GM23338 (cell line): ENCODE measurements at regions not wholly inside any gene's neighbourhood (a gene's known extent, or its start where the extent isn't known, plus 50 kb on each side); places are given as distances from the start of the nearest gene placed in this dataset.

Experiments used
- ATAC-seq: fragments of 200-7000 bp; cut with Tn5 transposase; 3 replicates; pipeline ENCODE4 v1.9.1; 2020
- DNase-seq: peaks from one replicate; pipeline ENCODE4 v3.0.0-alpha.2; 2015; ENCODE audit warnings: low spot score
- H2AFZ ChIP-seq: fragments of 200-600 bp; sonication (generic); 2 replicates; pipeline ENCODE4 v1.8.0; 2016; ENCODE audit warnings: antibody characterized with exemption, mild to moderate bottlenecking, moderate library complexity
- H3F3A ChIP-seq: fragments of 200-600 bp; sonication (generic); replicated peaks from 2 replicates; pipeline ENCODE4 v1.8.0; 2017; ENCODE audit warnings: antibody characterized with exemption, mixed run types, low read depth
- H3K27ac ChIP-seq: fragments of 200-600 bp; sonication (generic); 2 replicates; pipeline ENCODE4 v1.6.1; 2016; ENCODE audit warnings: low read depth
- H3K27me3 ChIP-seq: fragments of 200-600 bp; sonication (generic); 2 replicates; pipeline ENCODE4 v1.8.0; 2016; ENCODE audit warnings: mild to moderate bottlenecking, mixed run types, moderate library complexity; ENCODE audit not compliant: insufficient read depth
- H3K36me3 ChIP-seq: fragments of 200-600 bp; sonication (generic); 2 replicates; pipeline ENCODE4 v1.8.0; 2016; ENCODE audit warnings: mild to moderate bottlenecking; ENCODE audit not compliant: insufficient read depth
- H3K4me1 ChIP-seq: fragments of 200-600 bp; sonication (generic); 2 replicates; pipeline ENCODE4 v1.8.0; 2016; ENCODE audit warnings: mild to moderate bottlenecking, moderate library complexity; ENCODE audit not compliant: insufficient read depth
- H3K4me2 ChIP-seq: fragments of 200-600 bp; sonication (generic); 2 replicates; pipeline ENCODE4 v1.7.1; 2017; ENCODE audit warnings: mixed run types
- H3K4me3 ChIP-seq: fragments of 200-600 bp; sonication (generic); 2 replicates; pipeline ENCODE4 v1.6.1; 2016; ENCODE audit warnings: mixed run types
- H3K79me2 ChIP-seq: fragments of 200-600 bp; sonication (generic); replicated peaks from 2 replicates; pipeline ENCODE4 v1.8.0; 2017; ENCODE audit warnings: mild to moderate bottlenecking; ENCODE audit not compliant: insufficient read depth
- H3K9me2 ChIP-seq: fragments of 200-600 bp; sonication (generic); 2 replicates; pipeline ENCODE4 v1.8.0; 2017; ENCODE audit not compliant: insufficient read depth
- H4K20me1 ChIP-seq: fragments of 200-600 bp; sonication (generic); replicated peaks from 2 replicates; pipeline ENCODE4 v1.8.0; 2017; ENCODE audit warnings: mild to moderate bottlenecking; ENCODE audit not compliant: insufficient read depth
- H3K27ac Mint-ChIP-seq: 2 replicates; pipeline ENCODE4 v1.8.0; 2020; ENCODE audit warnings: inconsistent platforms, mild to moderate bottlenecking, moderate library complexity, mixed read lengths
- H3K27me3 Mint-ChIP-seq: 3 replicates; pipeline ENCODE4 v1.8.0; 2022; ENCODE audit warnings: low read depth, mild to moderate bottlenecking, moderate library complexity, mixed read lengths, inconsistent platforms; ENCODE audit not compliant: insufficient read depth, poor library complexity
- H3K36me3 Mint-ChIP-seq: 3 replicates; pipeline ENCODE4 v1.8.0; 2021; ENCODE audit warnings: low read depth, mild to moderate bottlenecking, inconsistent platforms, moderate library complexity, mixed read lengths
- H3K4me1 Mint-ChIP-seq: 3 replicates; pipeline ENCODE4 v1.8.0; 2020; ENCODE audit warnings: mild to moderate bottlenecking, inconsistent platforms, mixed read lengths
- H3K4me3 Mint-ChIP-seq: 3 replicates; pipeline ENCODE4 v1.8.0; 2021; ENCODE audit warnings: moderate library complexity, mild to moderate bottlenecking, inconsistent platforms, mixed read lengths
- H3K9me3 Mint-ChIP-seq: 3 replicates; pipeline ENCODE4 v1.8.0; 2020; ENCODE audit warnings: moderate library complexity, mild to moderate bottlenecking, inconsistent platforms, mixed read lengths
- EZH2phosphoT487 ChIP-seq: fragments of 200-600 bp; sonication (generic); IDR thresholded peaks from one replicate; pipeline ENCODE4 v1.8.1; 2018; ENCODE audit warnings: antibody characterized with exemption; ENCODE audit not compliant: unreplicated experiment
- TF ChIP-seq, protein P1 (sequence below): IDR thresholded peaks from 2 replicates; pipeline ENCODE4 v1.6.1; 2016; ENCODE audit warnings: antibody characterized with exemption
- TF ChIP-seq, protein P2 (sequence below), 2 experiments: fragments of 200-600 bp in 1 of 2; sonication (generic) in 1 of 2; conservative IDR thresholded peaks; 2 replicates each; pipeline versions ENCODE4 v1.5.1 to v1.6.1; 2016 to 2017; ENCODE audit warnings: antibody characterized with exemption in 2 of 2, low read depth in 2 of 2, mild to moderate bottlenecking in 2 of 2, moderate library complexity in 1 of 2
- TF ChIP-seq, protein P3 (sequence below): fragments of 250-450 bp; sonication (Bioruptor Pico); IDR thresholded peaks from 2 replicates; pipeline ENCODE4 v1.5.0; 2020; ENCODE audit warnings: mild to moderate bottlenecking, moderate library complexity

DNA sequence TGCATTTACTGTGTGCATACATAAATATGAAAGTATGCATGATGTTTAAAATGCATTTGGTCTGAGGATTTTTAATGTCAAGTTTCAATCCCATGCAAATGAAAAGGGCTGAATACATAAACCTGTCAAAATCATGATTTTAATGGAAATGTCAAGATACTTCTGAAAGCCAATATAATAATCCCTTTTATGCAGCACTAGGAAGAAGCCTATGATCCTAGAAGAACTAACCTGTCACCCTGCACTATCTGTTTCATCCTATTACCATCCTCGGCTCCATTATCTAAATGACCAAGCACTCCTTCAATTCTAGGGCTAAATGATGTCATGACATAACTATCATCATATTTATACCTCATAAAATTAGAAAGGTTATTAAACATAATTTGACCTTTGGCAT lies 2229.4 kb upstream of the WWC1 start:
- Histone ChIP-seq H3F3A (no peaks in the 10 kb centered on the region), H3K4me2 (no peak overlapping the region), H3K36me3 (no peaks in the 10 kb centered on the region), H3K9me2 (no peaks in the 10 kb centered on the region), H3K27ac (no peak overlapping the region), H3K4me1 (no peaks in the 10 kb centered on the region), H3K79me2 (no peaks in the 10 kb centered on the region), H2AFZ (no peak overlapping the region), H3K27me3 (no peaks in the 10 kb centered on the region), H4K20me1 (no peaks in the 10 kb centered on the region), H3K4me3 (no peak overlapping the region)
- ATAC-seq (no peak), DNase-seq (no peak)
- no peak overlapping the region for H3K27ac Mint-ChIP-seq
- TF ChIP-seq, protein P1, sequence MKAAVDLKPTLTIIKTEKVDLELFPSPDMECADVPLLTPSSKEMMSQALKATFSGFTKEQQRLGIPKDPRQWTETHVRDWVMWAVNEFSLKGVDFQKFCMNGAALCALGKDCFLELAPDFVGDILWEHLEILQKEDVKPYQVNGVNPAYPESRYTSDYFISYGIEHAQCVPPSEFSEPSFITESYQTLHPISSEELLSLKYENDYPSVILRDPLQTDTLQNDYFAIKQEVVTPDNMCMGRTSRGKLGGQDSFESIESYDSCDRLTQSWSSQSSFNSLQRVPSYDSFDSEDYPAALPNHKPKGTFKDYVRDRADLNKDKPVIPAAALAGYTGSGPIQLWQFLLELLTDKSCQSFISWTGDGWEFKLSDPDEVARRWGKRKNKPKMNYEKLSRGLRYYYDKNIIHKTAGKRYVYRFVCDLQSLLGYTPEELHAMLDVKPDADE = no peak
- no peak for TF ChIP-seq EZH2phosphoT487
- TF ChIP-seq, protein P2, sequence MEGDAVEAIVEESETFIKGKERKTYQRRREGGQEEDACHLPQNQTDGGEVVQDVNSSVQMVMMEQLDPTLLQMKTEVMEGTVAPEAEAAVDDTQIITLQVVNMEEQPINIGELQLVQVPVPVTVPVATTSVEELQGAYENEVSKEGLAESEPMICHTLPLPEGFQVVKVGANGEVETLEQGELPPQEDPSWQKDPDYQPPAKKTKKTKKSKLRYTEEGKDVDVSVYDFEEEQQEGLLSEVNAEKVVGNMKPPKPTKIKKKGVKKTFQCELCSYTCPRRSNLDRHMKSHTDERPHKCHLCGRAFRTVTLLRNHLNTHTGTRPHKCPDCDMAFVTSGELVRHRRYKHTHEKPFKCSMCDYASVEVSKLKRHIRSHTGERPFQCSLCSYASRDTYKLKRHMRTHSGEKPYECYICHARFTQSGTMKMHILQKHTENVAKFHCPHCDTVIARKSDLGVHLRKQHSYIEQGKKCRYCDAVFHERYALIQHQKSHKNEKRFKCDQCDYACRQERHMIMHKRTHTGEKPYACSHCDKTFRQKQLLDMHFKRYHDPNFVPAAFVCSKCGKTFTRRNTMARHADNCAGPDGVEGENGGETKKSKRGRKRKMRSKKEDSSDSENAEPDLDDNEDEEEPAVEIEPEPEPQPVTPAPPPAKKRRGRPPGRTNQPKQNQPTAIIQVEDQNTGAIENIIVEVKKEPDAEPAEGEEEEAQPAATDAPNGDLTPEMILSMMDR (conservative IDR thresholded peaks at IDR 0.05; ENCODE audit: low read depth in 2 of 2) = no peak
- TF ChIP-seq, protein P3, sequence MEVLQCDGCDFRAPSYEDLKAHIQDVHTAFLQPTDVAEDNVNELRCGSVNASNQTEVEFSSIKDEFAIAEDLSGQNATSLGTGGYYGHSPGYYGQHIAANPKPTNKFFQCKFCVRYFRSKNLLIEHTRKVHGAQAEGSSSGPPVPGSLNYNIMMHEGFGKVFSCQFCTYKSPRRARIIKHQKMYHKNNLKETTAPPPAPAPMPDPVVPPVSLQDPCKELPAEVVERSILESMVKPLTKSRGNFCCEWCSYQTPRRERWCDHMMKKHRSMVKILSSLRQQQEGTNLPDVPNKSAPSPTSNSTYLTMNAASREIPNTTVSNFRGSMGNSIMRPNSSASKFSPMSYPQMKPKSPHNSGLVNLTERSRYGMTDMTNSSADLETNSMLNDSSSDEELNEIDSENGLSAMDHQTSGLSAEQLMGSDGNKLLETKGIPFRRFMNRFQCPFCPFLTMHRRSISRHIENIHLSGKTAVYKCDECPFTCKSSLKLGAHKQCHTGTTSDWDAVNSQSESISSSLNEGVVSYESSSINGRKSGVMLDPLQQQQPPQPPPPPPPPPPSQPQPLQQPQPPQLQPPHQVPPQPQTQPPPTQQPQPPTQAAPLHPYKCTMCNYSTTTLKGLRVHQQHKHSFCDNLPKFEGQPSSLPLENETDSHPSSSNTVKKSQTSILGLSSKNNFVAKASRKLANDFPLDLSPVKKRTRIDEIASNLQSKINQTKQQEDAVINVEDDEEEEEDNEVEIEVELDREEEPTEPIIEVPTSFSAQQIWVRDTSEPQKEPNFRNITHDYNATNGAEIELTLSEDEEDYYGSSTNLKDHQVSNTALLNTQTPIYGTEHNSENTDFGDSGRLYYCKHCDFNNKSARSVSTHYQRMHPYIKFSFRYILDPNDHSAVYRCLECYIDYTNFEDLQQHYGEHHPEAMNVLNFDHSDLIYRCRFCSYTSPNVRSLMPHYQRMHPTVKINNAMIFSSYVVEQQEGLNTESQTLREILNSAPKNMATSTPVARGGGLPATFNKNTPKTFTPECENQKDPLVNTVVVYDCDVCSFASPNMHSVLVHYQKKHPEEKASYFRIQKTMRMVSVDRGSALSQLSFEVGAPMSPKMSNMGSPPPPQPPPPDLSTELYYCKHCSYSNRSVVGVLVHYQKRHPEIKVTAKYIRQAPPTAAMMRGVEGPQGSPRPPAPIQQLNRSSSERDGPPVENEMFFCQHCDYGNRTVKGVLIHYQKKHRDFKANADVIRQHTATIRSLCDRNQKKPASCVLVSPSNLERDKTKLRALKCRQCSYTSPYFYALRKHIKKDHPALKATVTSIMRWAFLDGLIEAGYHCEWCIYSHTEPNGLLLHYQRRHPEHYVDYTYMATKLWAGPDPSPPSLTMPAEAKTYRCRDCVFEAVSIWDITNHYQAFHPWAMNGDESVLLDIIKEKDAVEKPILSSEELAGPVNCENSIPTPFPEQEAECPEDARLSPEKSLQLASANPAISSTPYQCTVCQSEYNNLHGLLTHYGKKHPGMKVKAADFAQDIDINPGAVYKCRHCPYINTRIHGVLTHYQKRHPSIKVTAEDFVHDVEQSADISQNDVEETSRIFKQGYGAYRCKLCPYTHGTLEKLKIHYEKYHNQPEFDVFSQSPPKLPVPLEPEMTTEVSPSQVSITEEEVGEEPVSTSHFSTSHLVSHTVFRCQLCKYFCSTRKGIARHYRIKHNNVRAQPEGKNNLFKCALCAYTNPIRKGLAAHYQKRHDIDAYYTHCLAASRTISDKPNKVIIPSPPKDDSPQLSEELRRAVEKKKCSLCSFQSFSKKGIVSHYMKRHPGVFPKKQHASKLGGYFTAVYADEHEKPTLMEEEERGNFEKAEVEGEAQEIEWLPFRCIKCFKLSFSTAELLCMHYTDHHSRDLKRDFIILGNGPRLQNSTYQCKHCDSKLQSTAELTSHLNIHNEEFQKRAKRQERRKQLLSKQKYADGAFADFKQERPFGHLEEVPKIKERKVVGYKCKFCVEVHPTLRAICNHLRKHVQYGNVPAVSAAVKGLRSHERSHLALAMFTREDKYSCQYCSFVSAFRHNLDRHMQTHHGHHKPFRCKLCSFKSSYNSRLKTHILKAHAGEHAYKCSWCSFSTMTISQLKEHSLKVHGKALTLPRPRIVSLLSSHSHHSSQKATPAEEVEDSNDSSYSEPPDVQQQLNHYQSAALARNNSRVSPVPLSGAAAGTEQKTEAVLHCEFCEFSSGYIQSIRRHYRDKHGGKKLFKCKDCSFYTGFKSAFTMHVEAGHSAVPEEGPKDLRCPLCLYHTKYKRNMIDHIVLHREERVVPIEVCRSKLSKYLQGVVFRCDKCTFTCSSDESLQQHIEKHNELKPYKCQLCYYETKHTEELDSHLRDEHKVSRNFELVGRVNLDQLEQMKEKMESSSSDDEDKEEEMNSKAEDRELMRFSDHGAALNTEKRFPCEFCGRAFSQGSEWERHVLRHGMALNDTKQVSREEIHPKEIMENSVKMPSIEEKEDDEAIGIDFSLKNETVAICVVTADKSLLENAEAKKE = no peak
- H3K4me3 Mint-ChIP-seq = no peak overlapping the region
- H3K9me3 Mint-ChIP-seq = no peaks in the 10 kb centered on the region
- H3K36me3 Mint-ChIP-seq = no peaks in the 10 kb centered on the region
- H3K4me1 Mint-ChIP-seq = peaks cover 13% of the 10 kb centered on the region
- H3K27me3 Mint-ChIP-seq = no peaks in the 10 kb centered on the region
